ENCODE measurements at regions not wholly inside any gene's neighbourhood (a gene's known extent, or its start where the extent isn't known, plus 50 kb on each side); places are given as distances from the start of the nearest gene placed in this dataset.

GRCh38 chr15:25094066-25094465 lies 139.3 kb downstream of the SNRPN start:
- TF ChIP-seq CSRNP3 (CRISPR knock-in tag; IDR thresholded peaks at IDR 0.05) (no peak), GLIS3 (CRISPR knock-in tag; IDR thresholded peaks at IDR 0.05) (no peak), RARB (CRISPR knock-in tag; IDR thresholded peaks at IDR 0.05) (no peak), ZFP3 (CRISPR knock-in tag; IDR thresholded peaks at IDR 0.05) (no peak), BACH2 (CRISPR knock-in tag; IDR thresholded peaks at IDR 0.05; ENCODE audit: borderline replicate concordance) (no peak), ARNTL (CRISPR knock-in tag; IDR thresholded peaks at IDR 0.05; ENCODE audit: borderline replicate concordance, low read depth) (no peak)
